ENCODE measurements at regions not wholly inside any gene's neighbourhood (a gene's known extent, or its start where the extent isn't known, plus 50 kb on each side); places are given as distances from the start of the nearest gene placed in this dataset.

DNA sequence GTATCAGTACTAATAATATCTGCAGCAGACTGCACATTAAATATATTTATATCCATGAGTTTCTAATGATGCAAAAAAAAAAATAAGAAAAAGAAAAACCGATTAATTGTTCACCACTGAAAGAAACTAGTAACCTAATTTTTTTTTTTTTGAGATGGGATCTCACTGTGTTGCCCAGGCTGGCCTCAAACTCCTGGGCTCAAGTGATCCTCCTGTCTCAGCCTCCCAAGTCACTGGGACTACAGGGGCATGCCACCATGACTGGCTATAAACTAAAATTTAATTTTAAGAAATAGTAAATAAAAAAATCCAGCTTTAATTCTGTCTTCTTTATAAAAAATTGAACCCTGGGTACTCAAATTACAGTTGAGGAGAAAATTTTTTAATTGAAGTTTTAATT, 358.2 kb downstream of the QKI start:
- Histone ChIP-seq H3K4me1 (ENCODE audit: insufficient read depth, low read length) (no peaks in the 10 kb centered on the region), H3K36me3 (ENCODE audit: insufficient read depth, low read length) (no peaks in the 10 kb centered on the region), H3K4me2 (ENCODE audit: low read length) (no peak overlapping the region), H3K9me3 (ENCODE audit: insufficient read depth, low read depth, low read length) (no peaks in the 10 kb centered on the region), H2AFZ (ENCODE audit: low read depth, low read length) (no peak overlapping the region), H3K79me2 (ENCODE audit: insufficient read depth, low read length) (no peaks in the 10 kb centered on the region), H3K27ac (ENCODE audit: low read depth, low read length) (no peak overlapping the region), H4K20me1 (ENCODE audit: insufficient read depth, low read length) (no peaks in the 10 kb centered on the region), H3K4me3 (ENCODE audit: insufficient read depth, low read depth, low read length) (no peak overlapping the region), H3K27me3 (ENCODE audit: insufficient read depth, low read length) (no peaks in the 10 kb centered on the region), H3K9ac (ENCODE audit: low read length) (no peak overlapping the region)
- Mint-ChIP-seq H3K36me3 (ENCODE audit: low read depth, unreplicated experiment) (no peaks in the 10 kb centered on the region), H3K9me3 (ENCODE audit: unreplicated experiment) (no peaks in the 10 kb centered on the region), H3K27me3 (ENCODE audit: low read depth, unreplicated experiment) (no peaks in the 10 kb centered on the region), H3K27ac (ENCODE audit: unreplicated experiment) (no peak overlapping the region), H3K4me1 (ENCODE audit: low read depth, unreplicated experiment) (peaks cover 2% of the 10 kb centered on the region), H3K4me3 (ENCODE audit: unreplicated experiment) (no peak overlapping the region)
- FAIRE-seq (no peak), DNase-seq (ENCODE audit: low read depth) (no peak)
- TF ChIP-seq, protein P1, sequence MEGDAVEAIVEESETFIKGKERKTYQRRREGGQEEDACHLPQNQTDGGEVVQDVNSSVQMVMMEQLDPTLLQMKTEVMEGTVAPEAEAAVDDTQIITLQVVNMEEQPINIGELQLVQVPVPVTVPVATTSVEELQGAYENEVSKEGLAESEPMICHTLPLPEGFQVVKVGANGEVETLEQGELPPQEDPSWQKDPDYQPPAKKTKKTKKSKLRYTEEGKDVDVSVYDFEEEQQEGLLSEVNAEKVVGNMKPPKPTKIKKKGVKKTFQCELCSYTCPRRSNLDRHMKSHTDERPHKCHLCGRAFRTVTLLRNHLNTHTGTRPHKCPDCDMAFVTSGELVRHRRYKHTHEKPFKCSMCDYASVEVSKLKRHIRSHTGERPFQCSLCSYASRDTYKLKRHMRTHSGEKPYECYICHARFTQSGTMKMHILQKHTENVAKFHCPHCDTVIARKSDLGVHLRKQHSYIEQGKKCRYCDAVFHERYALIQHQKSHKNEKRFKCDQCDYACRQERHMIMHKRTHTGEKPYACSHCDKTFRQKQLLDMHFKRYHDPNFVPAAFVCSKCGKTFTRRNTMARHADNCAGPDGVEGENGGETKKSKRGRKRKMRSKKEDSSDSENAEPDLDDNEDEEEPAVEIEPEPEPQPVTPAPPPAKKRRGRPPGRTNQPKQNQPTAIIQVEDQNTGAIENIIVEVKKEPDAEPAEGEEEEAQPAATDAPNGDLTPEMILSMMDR (IDR thresholded peaks at IDR 0.05; ENCODE audit: insufficient read depth, low read depth, low read length): no peak
- no peak for TF ChIP-seq EZH2 (IDR thresholded peaks at IDR 0.05; ENCODE audit: insufficient read depth, low read length)

- H3K36me3 Mint-ChIP-seq (ENCODE audit: low read depth, unreplicated experiment): no peaks in the 10 kb centered on the region
- H3K4me1 ChIP-seq (ENCODE audit: insufficient read depth, low read length): no peaks in the 10 kb centered on the region
- DNase-seq (ENCODE audit: low read depth): no peak
- no peak overlapping the region for H3K4me3 ChIP-seq (ENCODE audit: insufficient read depth, low read depth, low read length)
- H3K4me3 Mint-ChIP-seq (ENCODE audit: unreplicated experiment): no peak overlapping the region
- no peaks in the 10 kb centered on the region for H4K20me1 ChIP-seq (ENCODE audit: insufficient read depth, low read length)
- H3K36me3 ChIP-seq (ENCODE audit: insufficient read depth, low read length): no peaks in the 10 kb centered on the region
- H3K79me2 ChIP-seq (ENCODE audit: insufficient read depth, low read length): no peaks in the 10 kb centered on the region
- no peak overlapping the region for H3K27ac Mint-ChIP-seq (ENCODE audit: unreplicated experiment)
- H3K4me1 Mint-ChIP-seq (ENCODE audit: low read depth, unreplicated experiment): peaks cover 4% of the 10 kb centered on the region
- no peak for FAIRE-seq
- no peaks in the 10 kb centered on the region for H3K9me3 ChIP-seq (ENCODE audit: insufficient read depth, low read depth, low read length)
- no peak overlapping the region for H3K27ac ChIP-seq (ENCODE audit: low read depth, low read length)
- H2AFZ ChIP-seq (ENCODE audit: low read depth, low read length): no peak overlapping the region
- no peaks in the 10 kb centered on the region for H3K27me3 Mint-ChIP-seq (ENCODE audit: low read depth, unreplicated experiment)
- TF ChIP-seq, protein P1 (IDR thresholded peaks at IDR 0.05; ENCODE audit: insufficient read depth, low read depth, low read length): no peak
- no peak for TF ChIP-seq EZH2 (IDR thresholded peaks at IDR 0.05; ENCODE audit: insufficient read depth, low read length)
- H3K9me3 Mint-ChIP-seq (ENCODE audit: unreplicated experiment): no peaks in the 10 kb centered on the region
- H3K9ac ChIP-seq (ENCODE audit: low read length): no peak overlapping the region
- H3K4me2 ChIP-seq (ENCODE audit: low read length): no peak overlapping the region
- no peaks in the 10 kb centered on the region for H3K27me3 ChIP-seq (ENCODE audit: insufficient read depth, low read length)
Observed at GRCh38 chr6:163771180-163771579, 356.7 kb downstream of the QKI start.

DNA sequence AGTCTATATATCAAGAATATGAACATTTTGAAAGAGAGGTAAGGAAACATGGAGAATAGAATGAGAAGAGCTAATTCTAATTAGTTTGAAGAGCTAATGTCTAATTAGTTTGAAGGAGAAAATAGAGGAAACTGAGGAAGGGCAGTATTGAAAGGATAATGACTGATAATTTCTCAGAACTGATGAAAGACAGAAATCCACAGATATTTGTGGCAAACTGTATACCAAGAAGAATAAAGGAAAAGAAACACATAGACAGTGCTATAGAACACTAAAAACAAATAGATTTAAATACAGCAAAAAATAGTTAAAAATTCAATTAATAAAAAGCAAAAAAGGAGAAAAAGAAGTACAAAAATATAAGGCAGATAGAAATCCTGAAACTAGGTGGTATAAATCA, 354.4 kb downstream of the QKI start:
- Histone ChIP-seq H3K9ac (ENCODE audit: low read length) (no peak overlapping the region), H2AFZ (ENCODE audit: low read depth, low read length) (no peak overlapping the region), H3K4me2 (ENCODE audit: low read length) (no peak overlapping the region), H3K36me3 (ENCODE audit: insufficient read depth, low read length) (no peaks in the 10 kb centered on the region), H3K79me2 (ENCODE audit: insufficient read depth, low read length) (no peaks in the 10 kb centered on the region), H3K4me1 (ENCODE audit: insufficient read depth, low read length) (peaks cover 5% of the 10 kb centered on the region), H3K27me3 (ENCODE audit: insufficient read depth, low read length) (no peaks in the 10 kb centered on the region), H3K4me3 (ENCODE audit: insufficient read depth, low read depth, low read length) (no peak overlapping the region), H3K27ac (ENCODE audit: low read depth, low read length) (no peak overlapping the region), H3K9me3 (ENCODE audit: insufficient read depth, low read depth, low read length) (no peaks in the 10 kb centered on the region), H4K20me1 (ENCODE audit: insufficient read depth, low read length) (no peaks in the 10 kb centered on the region)
- Mint-ChIP-seq H3K9me3 (ENCODE audit: unreplicated experiment) (no peaks in the 10 kb centered on the region), H3K36me3 (ENCODE audit: low read depth, unreplicated experiment) (no peaks in the 10 kb centered on the region), H3K4me3 (ENCODE audit: unreplicated experiment) (no peak overlapping the region), H3K4me1 (ENCODE audit: low read depth, unreplicated experiment) (peaks cover 16% of the 10 kb centered on the region), H3K27ac (ENCODE audit: unreplicated experiment) (no peak overlapping the region), H3K27me3 (ENCODE audit: low read depth, unreplicated experiment) (no peaks in the 10 kb centered on the region)
- no peak for FAIRE-seq
- TF ChIP-seq EZH2 (IDR thresholded peaks at IDR 0.05; ENCODE audit: insufficient read depth, low read length): no peak
- TF ChIP-seq, protein P1 (IDR thresholded peaks at IDR 0.05; ENCODE audit: insufficient read depth, low read depth, low read length): no peak
- no peak for DNase-seq (ENCODE audit: low read depth)
